Vagina (tissue), 2 donors: ENCODE measurements at regions not wholly inside any gene's neighbourhood (a gene's known extent, or its start where the extent isn't known, plus 50 kb on each side); places are given as distances from the start of the nearest gene placed in this dataset.

ENCODE experiments used
- DNase-seq, 2 donors: peaks; one replicate each; pipeline ENCODE4 v3.0.0-alpha.2; 2017; ENCODE audit errors: extremely low spot score in 2 of 2
- H3K27ac ChIP-seq: fragments of 200-600 bp; sonication (generic); one replicate; pipeline ENCODE4 v1.5.1; 2019
- H3K27me3 ChIP-seq: fragments of 200-600 bp; sonication (generic); one replicate; pipeline ENCODE4 v1.5.1; 2019
- H3K36me3 ChIP-seq, 2 donors: fragments of 200-600 bp; sonication (generic); one replicate each; pipeline ENCODE4 v1.5.1; 2017 to 2019
- H3K4me1 ChIP-seq: fragments of 200-600 bp; sonication (generic); one replicate; pipeline ENCODE4 v1.5.1; 2019
- H3K4me3 ChIP-seq, 2 donors: fragments of 200-600 bp; sonication (generic); 1 replicate in 1 of 2; 2 replicates in 1 of 2; pipeline ENCODE4 v1.5.1; 2016 to 2019
- H3K9me3 ChIP-seq: fragments of 200-600 bp; sonication (generic); one replicate; pipeline ENCODE4 v1.5.1; 2019
- CTCF ChIP-seq, 3 experiments: fragments of 450-650 bp in 2 of 3; fragments of 200-600 bp in 1 of 3; sonication (generic) in 1 of 3; IDR thresholded peaks; one replicate each; pipeline ENCODE4 v1.5.1; 2017 to 2019; ENCODE audit warnings: antibody characterized with exemption in 3 of 3, mild to moderate bottlenecking in 2 of 3, moderate library complexity in 2 of 3
- POLR2A ChIP-seq, 2 donors: fragments of 450-650 bp; IDR thresholded peaks; one replicate each; pipeline ENCODE4 v1.6.1; 2017; ENCODE audit warnings: antibody characterized with exemption in 2 of 2, mild to moderate bottlenecking in 2 of 2, moderate library complexity in 2 of 2
- POLR2AphosphoS5 ChIP-seq, 2 donors: sonication (generic); formaldehyde crosslinking; IDR thresholded peaks; one replicate each; pipeline ENCODE4 v1.9.0; 2017; ENCODE audit warnings: antibody characterized with exemption in 2 of 2, mild to moderate bottlenecking in 2 of 2, low read depth in 1 of 2; ENCODE audit not compliant: insufficient read depth in 1 of 2
- intact Hi-C: fragments of 100-400 bp; cut with DNase I; formaldehyde crosslinking; loops from one replicate; pipeline ENCODE4 v1.15.1; 2023

- no peaks in the 10 kb centered on the region for H3K9me3 ChIP-seq
- no peak overlapping the region for H3K4me3 ChIP-seq
- no peaks in the 10 kb centered on the region for H3K36me3 ChIP-seq
- DNase-seq = no peak
- no peaks in the 10 kb centered on the region for H3K27me3 ChIP-seq
- intact Hi-C loops = no loop called here
- H3K27ac ChIP-seq = no peak overlapping the region
- H3K4me1 ChIP-seq = no peaks in the 10 kb centered on the region
- TF ChIP-seq POLR2A (IDR thresholded peaks at IDR 0.05) = no peak
- no peak for TF ChIP-seq POLR2AphosphoS5 (IDR thresholded peaks at IDR 0.05; ENCODE audit: insufficient read depth in 1 of 2, low read depth in 1 of 2)
- no peak for TF ChIP-seq CTCF (IDR thresholded peaks at IDR 0.05)
Observed at GRCh38 chr13:67445436-67445835, 215.3 kb upstream of the PCDH9 start.

GRCh38 chr13:67443923-67444322 is 213.8 kb upstream of the PCDH9 start:
- Histone ChIP-seq H3K4me3 (no peak overlapping the region), H3K27me3 (no peaks in the 10 kb centered on the region), H3K27ac (no peak overlapping the region), H3K9me3 (no peaks in the 10 kb centered on the region), H3K36me3 (no peaks in the 10 kb centered on the region), H3K4me1 (no peaks in the 10 kb centered on the region)
- no peak for DNase-seq
- intact Hi-C loops = no loop called here
- no peak for TF ChIP-seq POLR2AphosphoS5 (IDR thresholded peaks at IDR 0.05; ENCODE audit: insufficient read depth in 1 of 2, low read depth in 1 of 2)
- TF ChIP-seq POLR2A (IDR thresholded peaks at IDR 0.05) = no peak
- TF ChIP-seq CTCF (IDR thresholded peaks at IDR 0.05) = no peak

- Histone ChIP-seq H3K4me1 (no peaks in the 10 kb centered on the region), H3K36me3 (no peaks in the 10 kb centered on the region), H3K4me3 (no peak overlapping the region), H3K27me3 (no peaks in the 10 kb centered on the region), H3K27ac (no peak overlapping the region), H3K9me3 (no peaks in the 10 kb centered on the region)
- intact Hi-C loops = no loop called here
- TF ChIP-seq CTCF (IDR thresholded peaks at IDR 0.05) (no peak), POLR2A (IDR thresholded peaks at IDR 0.05) (no peak), POLR2AphosphoS5 (IDR thresholded peaks at IDR 0.05; ENCODE audit: insufficient read depth in 1 of 2, low read depth in 1 of 2) (no peak)
- no peak for DNase-seq
Observed at GRCh38 chr13:67440236-67440975, 210.3 kb upstream of the PCDH9 start.

- Histone ChIP-seq H3K9me3 (no peaks in the 10 kb centered on the region), H3K27ac (no peak overlapping the region), H3K4me1 (no peaks in the 10 kb centered on the region), H3K36me3 (no peaks in the 10 kb centered on the region), H3K27me3 (no peaks in the 10 kb centered on the region), H3K4me3 (no peak overlapping the region)
- no peak for TF ChIP-seq CTCF (IDR thresholded peaks at IDR 0.05)
- TF ChIP-seq POLR2A (IDR thresholded peaks at IDR 0.05) = no peak
- TF ChIP-seq POLR2AphosphoS5 (IDR thresholded peaks at IDR 0.05; ENCODE audit: insufficient read depth in 1 of 2, low read depth in 1 of 2) = no peak
- no peak for DNase-seq
- intact Hi-C loops = no loop called here
Observed at GRCh38 chr13:67439365-67439764, 209.2 kb upstream of the PCDH9 start.

GRCh38 chr13:67438465-67438864 is 208.3 kb upstream of the PCDH9 start:
- no peaks in the 10 kb centered on the region for H3K36me3 ChIP-seq
- H3K4me1 ChIP-seq = no peaks in the 10 kb centered on the region
- intact Hi-C loops = no loop called here
- no peak for DNase-seq
- no peak overlapping the region for H3K4me3 ChIP-seq
- no peaks in the 10 kb centered on the region for H3K9me3 ChIP-seq
- no peaks in the 10 kb centered on the region for H3K27me3 ChIP-seq
- TF ChIP-seq POLR2A (IDR thresholded peaks at IDR 0.05) = no peak
- no peak overlapping the region for H3K27ac ChIP-seq
